Sciatic nerve (tissue), 2 donors: ENCODE measurements at regions not wholly inside any gene's neighbourhood (a gene's known extent, or its start where the extent isn't known, plus 50 kb on each side); places are given as distances from the start of the nearest gene placed in this dataset.

Source experiments
- ATAC-seq: fragments of 200-7000 bp; cut with Tn5 transposase; one replicate; pipeline ENCODE4 v1.9.1; 2020; ENCODE audit warnings: mild to moderate bottlenecking, moderate library complexity
- DNase-seq: peaks from one replicate; pipeline ENCODE4 v3.0.0-alpha.2; 2020; ENCODE audit warnings: low spot score
- intact Hi-C: fragments of 100-400 bp; cut with DNase I; formaldehyde crosslinking; loops from one replicate; pipeline ENCODE4 v1.14.2; 2022
- donor health status: DM: no; HTN: no; CAD: no.
- donor health status: DM: no; HTN: no; CAD: no.

DNA sequence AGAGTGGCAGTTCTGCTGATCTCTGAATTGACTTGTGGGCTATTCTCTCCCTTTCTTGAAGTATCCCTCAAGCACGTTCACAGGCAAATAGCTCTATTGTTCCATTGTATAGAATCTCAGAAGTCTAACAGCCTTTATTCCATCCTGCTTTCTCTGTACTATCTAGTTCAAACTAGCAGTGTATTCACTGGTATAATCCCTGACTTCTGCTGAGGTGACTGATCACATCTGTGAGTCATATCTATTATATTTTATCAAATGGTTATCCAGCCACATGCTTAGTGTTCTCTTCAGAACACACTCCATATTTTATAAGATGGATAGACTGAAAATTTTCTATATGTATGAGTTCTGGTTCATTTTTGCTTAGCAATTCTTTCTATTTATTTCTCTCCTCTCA, 866.1 kb downstream of the C12orf50 start:
- intact Hi-C loops: no loop called here
- DNase-seq: no peak
- no peak for ATAC-seq

DNA sequence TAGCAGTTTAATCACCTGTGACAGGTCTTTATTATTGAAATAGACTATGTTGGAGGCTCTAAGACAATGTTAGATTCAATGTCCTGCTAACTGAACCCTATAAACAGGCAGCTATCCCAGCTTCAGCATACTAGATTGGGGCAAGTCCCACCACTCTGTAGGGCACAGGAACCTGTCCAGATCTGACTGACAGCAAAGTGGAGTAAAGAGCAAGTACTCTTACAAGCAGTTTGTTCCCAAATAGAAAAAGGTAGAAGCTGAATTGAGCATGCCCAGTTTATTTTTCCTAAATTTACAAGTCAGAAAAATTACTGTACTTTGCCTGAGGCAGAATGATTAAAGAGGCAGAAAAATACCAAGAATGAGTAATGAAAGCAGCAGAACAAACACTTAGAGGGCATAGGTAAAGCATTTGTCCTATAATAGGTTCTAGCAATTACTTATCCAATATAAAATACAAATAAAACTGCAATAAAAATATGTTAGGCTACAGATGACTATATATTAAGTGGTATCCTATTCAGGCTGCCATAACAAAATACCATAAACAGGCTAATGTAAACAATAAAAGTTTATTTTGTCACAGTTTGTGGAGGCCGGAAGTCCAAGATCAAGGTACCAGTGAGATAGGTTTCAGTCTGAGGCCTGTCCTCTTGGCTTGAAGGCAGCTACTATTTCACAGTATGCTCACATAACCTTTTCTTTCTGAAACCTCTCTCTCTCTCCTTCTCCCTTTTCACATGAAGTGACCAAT, 868.2 kb downstream of the C12orf50 start:
- ATAC-seq: no peak
- intact Hi-C loops: no loop called here
- no peak for DNase-seq

DNA sequence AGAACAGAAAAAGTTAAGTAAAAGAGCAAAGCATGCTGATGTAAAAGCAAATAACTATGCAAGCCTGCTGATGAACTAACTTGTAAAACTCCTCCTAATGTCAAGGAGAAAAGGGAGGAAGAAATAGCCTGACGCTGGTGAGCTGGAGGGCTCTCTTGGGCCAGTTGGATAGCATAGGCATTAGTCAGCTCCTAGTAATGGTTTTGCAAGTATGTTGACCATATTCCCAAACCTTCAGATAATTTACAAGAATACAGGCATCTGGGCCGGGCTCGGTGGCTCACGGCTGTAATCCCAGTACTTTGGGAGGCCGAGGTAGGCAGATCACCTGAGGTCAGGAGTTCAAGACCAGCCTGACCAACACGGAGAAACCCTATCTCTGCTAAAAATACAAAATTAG, 871.4 kb downstream of the C12orf50 start:
- intact Hi-C loops: no loop called here
- ATAC-seq: no peak
- DNase-seq: no peak

DNA sequence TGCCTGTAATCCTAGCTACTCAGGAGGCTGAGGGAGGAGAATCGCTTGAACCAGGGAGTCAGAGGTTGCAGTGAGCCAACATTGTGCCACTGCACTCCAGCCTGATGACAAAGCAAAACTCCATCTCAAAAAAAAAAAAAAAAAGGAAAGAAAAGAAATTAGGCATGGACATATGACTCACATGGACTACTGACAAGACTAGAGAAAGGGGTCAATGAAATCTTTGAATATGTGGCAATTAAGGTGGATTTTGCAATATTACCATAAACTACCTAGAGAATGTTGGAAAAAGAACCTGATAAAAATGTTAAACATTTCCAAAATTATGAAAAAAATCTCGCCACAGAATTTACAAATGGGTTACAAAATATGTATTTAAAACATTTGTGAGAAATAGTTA, 873.6 kb downstream of the C12orf50 start:
- DNase-seq (no peak), ATAC-seq (no peak)
- intact Hi-C loops: no loop called here

DNA sequence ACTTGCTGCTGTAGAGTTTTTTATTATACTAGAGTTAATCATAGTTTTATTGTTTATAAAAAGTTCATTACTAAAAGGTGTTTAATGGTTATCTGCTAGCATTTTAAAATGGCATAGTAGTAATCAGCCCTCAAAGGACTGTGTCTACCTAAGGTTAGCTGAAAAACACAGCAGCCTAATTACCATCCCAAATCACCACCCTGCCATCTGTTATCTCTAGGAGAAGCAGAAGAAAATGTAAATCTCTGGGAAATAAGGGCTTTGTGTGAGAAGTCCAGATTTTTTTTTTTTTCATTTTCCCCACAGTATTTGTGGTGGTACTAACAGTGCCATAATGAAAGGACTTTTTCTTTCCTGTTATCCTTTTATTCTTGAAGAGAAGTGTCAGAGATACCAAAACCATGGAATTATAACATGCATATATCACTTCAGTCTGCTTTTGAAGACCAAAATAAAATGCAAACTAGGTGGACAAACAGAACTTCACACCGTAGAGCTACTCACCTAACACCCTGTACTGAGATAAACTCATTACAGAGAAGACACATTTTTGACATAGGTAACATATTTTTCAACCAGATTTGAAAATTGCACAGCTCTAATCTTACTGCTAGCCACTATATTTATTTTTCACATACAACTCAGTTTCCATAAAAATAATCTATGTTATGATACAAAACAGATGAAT, 876.2 kb downstream of the C12orf50 start:
- DNase-seq (no peak), ATAC-seq (no peak)
- intact Hi-C loops: no loop called here

DNA sequence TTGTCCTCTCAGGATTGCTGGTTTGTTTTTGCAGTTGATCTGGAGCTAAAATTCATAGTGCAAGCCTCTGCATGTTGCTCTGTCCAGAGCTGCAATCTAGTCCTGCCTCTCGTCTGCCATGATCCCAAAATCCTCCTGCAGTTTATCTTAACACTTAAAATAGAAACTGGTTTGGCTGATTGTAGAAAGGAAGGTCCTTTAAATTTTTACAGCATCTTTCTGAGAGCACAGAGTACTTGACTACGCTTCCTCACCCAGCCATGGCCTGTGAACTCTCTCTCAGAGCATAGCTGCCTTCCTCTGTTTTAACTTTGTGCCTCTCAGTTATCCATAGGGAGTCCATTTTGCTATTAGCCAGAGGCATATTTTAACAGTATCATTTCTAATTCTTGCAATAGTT, 877.1 kb downstream of the C12orf50 start:
- no peak for DNase-seq
- no peak for ATAC-seq
- intact Hi-C loops: no loop called here

- ATAC-seq: no peak
- DNase-seq: no peak
- intact Hi-C loops: no loop called here
These were observed 878.1 kb downstream of the C12orf50 start for GRCh38 chr12:87150969-87151662.

GRCh38 chr12:87142342-87142741, 886.2 kb upstream of the MGAT4C start:
- DNase-seq: no peak
- ATAC-seq: peak; percentile 55
- intact Hi-C loops: no loop called here

DNA sequence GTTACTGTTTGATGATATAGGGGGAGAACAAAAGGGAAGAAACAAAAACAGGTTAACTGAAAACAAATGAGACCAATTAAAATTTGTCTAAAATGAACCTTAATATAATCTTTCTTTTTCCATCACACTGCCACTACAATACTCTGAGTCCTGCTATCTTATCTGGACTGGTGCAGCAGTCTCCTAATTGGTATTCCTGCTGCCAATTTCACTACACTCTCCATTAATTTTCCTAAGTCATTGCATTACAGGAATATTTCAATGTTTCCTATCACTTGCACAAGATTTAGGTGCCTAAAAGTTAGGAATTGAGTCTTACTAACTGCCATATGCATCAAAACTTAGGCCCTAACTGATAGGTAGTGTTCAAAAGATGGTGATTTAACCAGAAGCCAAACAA, 884.9 kb upstream of the MGAT4C start:
- DNase-seq (no peak), ATAC-seq (no peak)
- intact Hi-C loops: no loop called here

GRCh38 chr12:87140262-87140661, 884.1 kb upstream of the MGAT4C start:
- intact Hi-C loops: no loop called here
- no peak for DNase-seq
- peak; percentile 44 for ATAC-seq

GRCh38 chr12:87137220-87137619, 881.0 kb upstream of the MGAT4C start:
- intact Hi-C loops: no loop called here
- no peak for DNase-seq
- no peak for ATAC-seq

DNA sequence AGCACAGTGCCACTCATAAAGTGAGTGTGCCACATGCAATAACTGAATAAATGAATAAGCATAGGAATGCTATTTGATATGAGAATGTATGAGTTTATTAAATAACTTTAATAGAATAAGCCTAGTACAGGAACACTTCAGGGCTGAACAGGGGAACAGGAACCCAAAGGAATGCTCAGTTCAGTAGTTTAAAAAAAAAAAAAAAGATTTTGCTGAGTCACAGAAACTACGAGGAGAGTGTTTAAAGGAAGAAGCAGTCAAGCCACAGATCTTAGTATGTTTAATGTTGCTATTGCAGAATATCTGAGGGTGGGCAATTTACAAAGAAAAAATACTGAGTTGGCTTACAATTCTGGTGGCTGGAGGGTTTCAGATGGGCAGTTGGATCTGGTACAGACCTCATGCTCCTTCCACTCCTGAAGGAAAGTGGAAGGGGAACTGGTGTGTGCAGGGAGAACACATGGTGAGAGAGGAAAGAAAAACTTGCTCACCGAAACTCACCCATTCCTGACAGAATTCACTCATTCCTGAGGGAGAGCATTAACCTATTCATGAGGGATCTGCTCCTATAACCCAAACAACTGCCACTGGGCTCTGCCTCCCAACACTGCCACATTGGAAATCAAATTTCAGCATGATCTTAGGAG, 880.3 kb upstream of the MGAT4C start:
- intact Hi-C loops: no loop called here
- ATAC-seq: peak; percentile 38
- DNase-seq: no peak

- intact Hi-C loops: no loop called here
- ATAC-seq: no peak
- DNase-seq: no peak
These were observed 871.1 kb upstream of the MGAT4C start for GRCh38 chr12:87127272-87127671.

GRCh38 chr12:87121896-87122295, 865.7 kb upstream of the MGAT4C start:
- DNase-seq (no peak), ATAC-seq (no peak)

GRCh38 chr12:87120440-87120839, 864.2 kb upstream of the MGAT4C start:
- ATAC-seq (no peak), DNase-seq (no peak)
- intact Hi-C loops: no loop called here

More at GRCh38 chr12:87121896-87122295, 865.7 kb upstream of the MGAT4C start:
- intact Hi-C loops: no loop called here

GRCh38 chr12:87119713-87120112, 863.5 kb upstream of the MGAT4C start:
- intact Hi-C loops: no loop called here
- ATAC-seq (no peak), DNase-seq (no peak)

GRCh38 chr12:87117526-87117925, 861.3 kb upstream of the MGAT4C start:
- intact Hi-C loops: no loop called here
- ATAC-seq (no peak), DNase-seq (no peak)

GRCh38 chr12:87116780-87117179, 860.6 kb upstream of the MGAT4C start:
- intact Hi-C loops: no loop called here
- ATAC-seq (no peak), DNase-seq (no peak)

DNA sequence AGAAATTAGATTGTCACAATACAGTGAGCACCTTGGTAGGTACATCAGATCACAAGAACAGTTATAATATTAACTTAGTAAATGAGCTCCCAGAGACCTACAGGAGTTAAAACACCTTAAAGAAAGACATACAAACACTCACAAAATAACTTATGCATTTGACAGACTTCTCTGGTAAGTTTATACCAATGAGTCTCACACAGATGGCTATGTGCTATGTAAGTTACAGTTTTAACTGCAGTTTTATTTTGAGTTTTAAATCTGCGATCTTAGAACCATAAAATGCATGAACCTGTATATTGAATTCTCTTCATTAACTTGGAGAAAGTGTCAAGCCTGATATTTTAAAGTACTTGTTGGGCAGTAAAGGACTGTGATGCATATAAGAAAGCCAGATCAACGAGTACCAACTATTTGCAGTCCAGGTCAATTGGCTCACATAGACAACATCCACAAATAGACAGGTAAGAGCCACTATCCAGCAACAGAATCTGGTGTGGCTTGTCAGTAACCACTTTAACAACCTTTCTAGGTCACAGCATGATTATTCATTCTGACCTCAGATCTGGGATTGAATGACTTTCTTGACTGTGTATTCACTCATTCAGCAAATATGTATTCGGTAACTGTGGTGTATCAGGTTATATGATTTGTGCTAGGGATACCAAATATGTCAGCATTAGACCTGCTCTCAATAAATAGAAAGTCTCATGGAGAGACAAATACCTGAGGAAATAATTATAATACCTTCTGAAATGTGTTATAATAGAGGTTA, 856.6 kb upstream of the MGAT4C start:
- ATAC-seq: no peak
- no peak for DNase-seq
- intact Hi-C loops: no loop called here
